CD4-positive, alpha-beta T cell treated with Interleukin-4 for 4 hours (primary cell): ENCODE measurements at regions not wholly inside any gene's neighbourhood (a gene's known extent, or its start where the extent isn't known, plus 50 kb on each side); places are given as distances from the start of the nearest gene placed in this dataset.
"Not testable (repeated sequence)": the region's sequence is repeated elsewhere in the genome, so short reads cannot be mapped to it uniquely, and the experiment has no call there.

ENCODE experiments used
- DNase-seq: peaks from one replicate; pipeline ENCODE4 v3.0.0-alpha.2; 2020

DNA sequence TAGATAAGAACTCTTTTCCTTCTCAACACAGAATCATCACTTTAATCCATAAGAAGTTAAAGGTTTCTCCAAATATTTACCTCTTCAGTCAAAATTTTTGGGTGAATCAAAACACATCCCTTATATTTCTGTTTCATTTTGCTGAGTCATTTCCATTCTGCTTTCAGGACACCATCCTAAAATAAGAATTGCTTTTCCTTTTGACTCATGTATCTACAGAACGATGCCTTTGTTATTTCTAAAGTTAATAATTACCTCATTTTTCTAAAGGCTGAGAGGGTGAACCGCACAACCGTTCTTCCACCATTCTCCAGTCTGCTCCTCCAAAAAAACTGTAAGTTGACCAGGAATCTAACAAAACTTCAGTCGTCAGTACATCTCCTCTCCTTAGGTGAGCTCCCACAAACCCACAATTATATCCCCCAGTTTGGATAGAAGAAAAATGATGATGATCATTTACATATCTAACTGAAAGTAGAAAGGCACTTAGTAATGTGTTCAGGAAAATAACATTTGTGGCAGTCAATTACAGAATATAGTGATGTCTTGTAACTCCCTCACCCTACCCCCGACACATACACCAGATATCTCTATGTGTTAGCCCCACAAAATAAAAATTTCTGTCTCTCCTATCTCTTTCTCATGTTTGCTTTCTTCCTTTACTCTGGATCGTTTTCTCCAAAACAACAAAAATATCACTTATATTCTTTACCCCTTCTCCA lies 162.5 kb downstream of the RAD51AP2 start:
- DNase-seq, result no peak

DNA sequence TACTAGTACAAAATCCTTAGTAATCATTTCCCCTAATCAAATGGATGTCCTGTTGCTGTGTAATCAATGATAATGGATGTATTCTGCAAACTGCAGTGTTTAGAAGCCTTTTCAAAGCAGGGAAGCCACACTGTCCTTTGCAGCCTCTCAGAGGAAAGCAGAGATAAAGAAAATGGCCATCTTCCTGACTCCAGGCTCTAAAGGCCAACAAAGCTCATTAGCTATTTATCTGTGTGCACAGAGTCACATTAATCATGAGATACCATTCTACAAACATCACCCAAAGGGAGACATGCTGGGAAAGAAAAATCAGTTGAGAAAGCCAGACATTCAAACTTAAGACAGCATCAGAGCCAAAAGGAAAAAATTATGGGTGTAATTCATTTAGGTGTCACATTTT lies 165.0 kb downstream of the RAD51AP2 start:
- no peak for DNase-seq

DNA sequence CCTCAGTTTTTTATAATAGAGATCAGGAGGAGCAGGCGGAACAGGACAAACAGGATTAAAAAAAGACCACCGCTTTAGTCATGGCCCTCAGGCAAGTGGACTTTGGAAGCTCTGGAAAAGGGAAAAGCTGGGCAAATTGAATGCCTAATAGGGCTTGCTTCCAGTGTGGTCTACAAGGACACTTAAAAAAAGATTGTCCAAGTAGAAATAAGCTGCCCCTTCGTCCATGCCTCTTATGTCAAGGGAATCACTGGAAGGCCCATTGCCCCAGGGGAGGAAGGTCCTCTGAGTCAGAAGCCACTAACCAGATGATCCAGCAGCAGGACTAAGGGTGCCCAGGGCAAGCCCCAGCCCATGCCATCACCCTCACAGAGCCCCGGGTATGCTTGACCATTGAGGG lies 175.5 kb downstream of the RAD51AP2 start:
- not testable (repeated sequence) for DNase-seq

DNA sequence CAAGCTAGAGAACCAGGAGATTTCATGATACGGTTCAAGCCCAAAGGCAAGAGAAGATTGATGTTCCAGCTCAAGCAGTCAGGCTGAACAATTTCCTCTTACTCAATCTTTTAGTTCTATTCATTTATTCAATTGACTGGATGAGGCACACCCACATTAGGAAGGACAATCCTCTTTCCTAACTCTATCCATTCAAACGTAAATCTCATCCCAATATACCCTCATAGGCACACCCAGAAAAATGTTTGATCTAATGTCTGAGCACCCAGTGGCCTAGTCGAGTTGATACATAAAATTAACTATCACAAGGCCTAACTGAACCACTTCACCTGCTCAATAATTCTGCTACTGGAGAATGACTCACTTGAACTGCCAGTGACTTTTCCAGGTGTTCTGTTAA lies 180.7 kb downstream of the RAD51AP2 start:
- DNase-seq, result no peak

DNA sequence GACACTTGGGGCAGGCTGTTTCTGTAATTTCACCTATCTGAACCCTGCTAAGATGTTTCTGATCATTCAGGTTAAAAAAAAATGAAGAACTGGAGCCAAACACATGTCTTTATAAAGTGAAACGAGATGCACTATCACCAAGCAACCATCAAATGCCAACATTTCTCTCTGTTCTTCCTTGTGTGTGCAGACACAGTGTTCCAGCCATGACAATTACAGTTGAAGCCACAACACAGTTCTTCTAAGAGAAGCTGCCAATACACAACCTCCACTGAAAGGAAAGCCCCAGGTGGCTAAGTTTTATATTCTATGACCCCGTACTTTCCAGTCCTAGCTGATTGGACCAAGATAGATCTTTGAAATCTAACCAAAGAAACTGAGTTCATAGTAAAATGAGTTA lies 181.8 kb downstream of the RAD51AP2 start:
- no peak for DNase-seq

DNA sequence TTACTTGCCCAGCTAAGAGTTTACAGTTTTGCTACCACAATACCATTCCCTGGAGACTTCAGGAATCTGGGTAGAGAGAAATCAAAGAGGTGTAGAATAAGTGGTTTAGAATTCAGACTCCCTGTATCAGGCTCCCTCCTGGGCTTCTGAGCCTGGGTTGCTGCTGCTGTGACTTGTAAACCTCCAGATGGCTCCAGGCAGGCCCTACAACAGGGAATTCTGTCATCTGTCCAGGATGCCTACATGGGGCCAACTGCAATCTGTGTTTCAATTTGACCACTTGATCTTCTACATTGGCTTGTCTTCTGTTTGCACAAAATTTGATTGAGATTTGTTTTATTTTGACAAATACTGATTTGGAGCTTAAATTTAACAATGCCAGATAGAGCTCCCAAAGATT lies 183.9 kb downstream of the RAD51AP2 start:
- DNase-seq, result no peak

DNA sequence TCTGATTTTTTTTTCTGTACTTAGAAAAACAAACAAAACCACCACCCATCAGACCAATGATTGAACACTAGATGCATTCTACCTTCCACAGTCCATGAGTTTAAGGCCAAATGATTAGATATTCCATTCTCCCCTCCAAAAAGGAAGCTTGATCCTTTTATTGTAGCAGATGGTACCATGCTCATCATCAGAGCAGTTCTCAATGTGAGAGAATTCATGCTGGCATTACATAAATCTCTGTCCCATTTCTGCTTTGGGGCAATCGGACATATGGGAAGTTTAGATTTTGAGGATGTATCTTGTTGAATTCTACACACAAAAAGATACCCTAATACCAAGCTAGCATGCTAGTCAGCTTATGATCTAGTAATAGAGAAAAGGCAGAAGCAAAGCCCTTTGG lies 186.6 kb downstream of the RAD51AP2 start:
- DNase-seq, result no peak

DNA sequence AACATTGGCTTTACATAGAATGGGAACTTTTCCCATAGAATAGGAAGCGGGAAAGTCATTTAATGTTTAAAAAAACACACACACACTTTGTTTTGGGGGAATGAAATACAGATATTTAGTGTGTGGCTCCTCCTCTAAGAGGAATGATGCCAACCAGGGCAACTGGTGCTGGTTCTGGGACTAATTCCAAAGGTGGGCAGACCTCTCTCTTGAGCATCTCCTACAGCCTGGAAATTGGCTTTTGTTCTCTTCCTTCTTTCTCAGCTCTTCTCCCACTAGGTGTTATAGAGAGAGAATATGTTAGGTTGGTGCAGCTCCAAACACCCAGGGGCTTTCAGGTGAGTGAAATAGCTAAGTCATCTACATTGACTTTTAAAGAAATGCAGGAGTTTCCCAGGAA lies 190.1 kb downstream of the RAD51AP2 start:
- no peak for DNase-seq

DNA sequence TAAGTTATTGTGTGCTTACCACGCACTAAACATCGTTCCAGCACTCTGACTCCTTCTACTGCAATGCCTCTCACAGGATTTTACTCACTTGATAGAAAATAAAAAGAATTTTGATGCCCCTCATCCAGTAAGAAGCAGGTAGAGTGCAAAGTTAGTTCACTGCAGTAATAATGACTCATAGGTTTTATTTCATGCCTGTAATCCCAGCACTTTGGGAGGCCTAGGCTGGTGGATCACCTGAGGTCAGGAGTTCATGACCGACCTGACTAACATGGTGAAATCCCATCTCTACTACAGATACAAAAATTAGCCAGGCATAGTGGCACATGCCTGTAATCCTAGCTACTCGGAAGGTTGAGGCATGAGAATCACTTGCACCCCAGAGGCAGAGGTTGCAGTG lies 190.6 kb downstream of the RAD51AP2 start:
- no peak for DNase-seq

DNA sequence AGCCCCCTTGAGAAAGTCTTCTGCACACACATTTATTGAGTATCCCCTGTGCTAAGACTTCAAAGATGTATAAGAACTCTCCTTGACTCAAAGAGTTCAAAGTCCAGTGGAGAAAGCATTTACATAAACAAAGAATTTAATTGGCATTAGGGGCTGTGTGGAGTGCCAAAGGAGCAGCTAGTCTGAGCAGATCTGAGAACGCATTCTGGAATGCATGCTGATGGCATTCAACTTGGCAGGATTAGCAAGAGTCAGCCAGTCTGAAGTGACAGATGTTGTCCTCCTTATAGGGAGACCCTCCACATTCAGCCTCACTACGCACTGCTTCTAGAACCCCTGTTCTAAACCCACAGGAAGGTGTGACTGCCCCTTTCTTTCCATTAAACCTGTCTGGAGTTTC lies 191.5 kb downstream of the RAD51AP2 start:
- no peak for DNase-seq

DNA sequence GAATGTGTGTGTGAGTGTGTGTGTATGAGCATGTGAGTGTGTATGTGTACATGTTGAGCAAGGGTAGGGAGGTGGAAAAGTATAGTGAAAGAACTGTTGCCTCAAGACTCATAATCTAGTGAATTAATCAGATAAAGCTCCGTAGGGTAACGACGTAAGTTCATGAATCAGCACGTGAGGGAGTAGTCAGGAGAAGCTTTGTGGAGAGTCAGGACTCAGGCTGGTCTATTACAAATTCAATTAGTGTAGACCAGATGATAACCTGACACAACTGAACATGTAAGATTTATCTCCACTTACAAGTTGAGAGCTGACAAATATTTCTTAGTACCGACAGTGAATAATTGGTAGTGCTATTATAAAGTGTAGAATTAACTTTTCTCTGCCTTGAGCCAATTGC lies 194.5 kb downstream of the RAD51AP2 start:
- no peak for DNase-seq

DNA sequence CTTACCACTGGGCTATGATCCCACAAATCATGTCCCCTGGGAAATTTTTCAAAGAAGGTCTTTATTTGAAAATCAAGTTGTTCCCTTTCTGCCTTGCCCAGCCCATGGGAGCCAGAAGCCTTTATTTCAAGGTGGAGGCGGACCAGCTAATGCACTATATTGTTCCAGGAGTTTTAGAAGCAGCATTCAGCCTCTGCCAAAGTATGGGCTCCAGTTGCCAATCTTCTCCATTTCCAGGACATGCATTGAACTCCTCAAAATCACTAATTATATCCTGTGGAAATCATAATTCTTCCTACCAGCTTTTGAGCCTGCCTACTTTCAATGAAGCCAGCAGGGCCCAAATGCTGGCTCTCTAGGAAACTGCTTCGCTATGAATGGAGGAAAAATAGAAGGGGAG lies 195.8 kb downstream of the RAD51AP2 start:
- no peak for DNase-seq

DNA sequence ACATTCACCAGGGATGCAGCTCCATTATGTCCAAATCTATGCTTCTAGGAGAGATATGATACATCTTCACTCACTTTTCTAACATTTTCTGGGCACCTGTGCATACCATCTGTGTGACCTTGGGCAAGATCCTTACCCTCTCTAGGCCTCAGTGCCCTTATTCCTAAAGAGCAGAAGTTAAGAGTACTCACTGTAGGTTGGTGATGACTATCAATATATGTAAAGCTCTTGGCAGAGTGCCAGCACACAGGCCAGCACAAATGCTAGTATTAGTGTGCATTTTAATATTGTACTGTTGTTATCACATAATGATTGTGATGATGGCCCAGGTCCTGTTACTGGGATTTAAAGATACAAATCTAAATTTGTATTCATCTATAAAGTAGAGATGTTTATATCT lies 199.2 kb downstream of the RAD51AP2 start:
- no peak for DNase-seq

DNA sequence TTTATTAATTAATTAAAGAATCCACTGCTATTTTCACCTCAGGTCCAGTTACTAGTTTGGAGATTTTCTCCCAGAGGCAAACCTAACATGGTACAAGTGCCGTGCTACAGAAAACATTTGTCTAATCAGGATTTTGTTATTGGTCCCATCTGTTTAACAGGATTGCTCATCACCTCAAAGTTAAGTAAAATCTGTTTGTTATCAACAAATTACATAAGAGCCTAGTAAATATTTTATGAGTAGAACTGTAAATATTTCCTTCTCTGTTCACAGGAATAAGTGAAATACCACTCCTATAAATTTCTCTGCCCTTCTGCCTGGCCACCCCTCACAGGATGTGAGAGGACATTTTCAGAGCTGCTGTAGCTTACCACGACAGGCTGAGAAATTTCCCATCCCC lies 200.2 kb downstream of the RAD51AP2 start:
- no peak for DNase-seq

DNA sequence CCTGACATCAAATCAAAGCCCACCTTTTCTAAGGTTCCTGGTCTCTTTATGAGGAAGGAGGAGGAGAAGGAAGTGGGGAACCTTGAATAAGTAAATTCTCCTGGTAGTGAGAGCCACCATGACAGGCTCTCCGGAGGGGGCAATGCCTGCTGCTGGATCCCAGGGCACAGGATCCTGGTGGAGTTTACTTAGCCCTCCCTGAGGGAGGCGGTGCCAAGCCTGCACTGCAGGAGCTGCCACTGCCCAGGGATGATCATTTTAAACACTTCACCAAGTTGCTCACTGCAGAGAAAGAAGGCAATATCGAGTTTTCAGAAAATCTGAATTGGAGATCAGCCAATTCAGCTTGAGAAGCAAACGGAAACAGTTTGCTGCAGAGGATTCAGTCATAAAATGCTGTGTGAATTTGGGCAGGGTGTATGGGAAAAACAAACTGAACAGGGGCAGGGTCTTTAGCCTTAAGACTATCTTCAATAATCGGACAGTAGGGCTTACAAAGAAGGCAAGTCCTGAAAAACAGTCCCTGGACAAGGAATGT lies 200.7 kb downstream of the RAD51AP2 start:
- no peak for DNase-seq

DNA sequence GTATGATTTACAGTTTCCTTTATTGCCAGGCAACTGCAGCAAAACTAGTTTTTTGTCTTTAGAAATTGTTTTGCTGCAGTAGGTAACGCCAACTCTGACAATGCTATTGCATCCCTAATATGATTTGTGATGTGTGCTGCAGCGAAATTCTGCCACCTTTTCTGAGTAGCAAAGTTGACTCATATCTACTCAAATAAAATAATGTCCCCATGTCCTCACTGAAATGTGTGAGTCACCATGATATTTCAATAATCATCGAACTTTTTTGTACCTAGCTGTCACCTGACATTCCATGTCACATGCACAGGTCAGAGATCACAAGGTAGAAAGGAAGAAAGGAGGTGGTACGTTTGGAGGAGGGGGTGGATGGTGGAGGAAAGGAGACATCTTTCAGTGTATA lies 205.0 kb downstream of the RAD51AP2 start:
- DNase-seq, result no peak

DNA sequence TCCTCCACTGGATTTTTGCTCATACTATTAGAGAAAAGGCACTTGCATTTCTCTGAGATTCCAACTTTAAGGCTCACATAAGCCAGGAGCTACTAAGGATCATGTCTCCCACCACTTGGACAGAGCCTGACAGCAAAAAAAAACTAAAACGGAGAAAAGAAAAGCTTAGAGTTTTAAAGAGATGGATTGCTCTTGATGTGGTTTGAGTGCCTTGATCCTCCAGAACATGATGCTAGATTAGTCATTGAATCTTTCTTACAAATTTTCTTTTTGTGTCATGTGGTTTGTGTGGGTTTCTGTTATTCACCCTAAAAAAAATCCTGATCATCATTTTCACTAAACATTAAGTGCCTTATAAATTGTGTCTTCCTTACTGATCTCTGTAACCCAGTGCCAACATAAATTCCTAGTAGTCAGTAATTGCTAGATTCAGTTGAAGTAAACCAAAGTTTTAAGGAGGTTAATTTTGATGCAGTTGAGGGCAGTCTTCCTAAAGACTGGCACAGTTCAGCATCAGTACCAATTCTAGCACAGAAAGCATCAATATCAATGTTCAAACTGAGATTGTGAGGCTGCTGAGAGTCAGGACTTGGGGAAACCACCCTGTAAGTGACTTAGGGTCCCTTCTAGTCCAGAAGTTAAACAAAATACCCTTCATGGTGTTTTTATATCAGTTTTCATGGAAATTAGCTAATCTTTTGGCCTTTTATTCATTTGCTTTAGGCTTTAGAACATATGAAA lies 206.3 kb downstream of the RAD51AP2 start:
- no peak for DNase-seq

DNA sequence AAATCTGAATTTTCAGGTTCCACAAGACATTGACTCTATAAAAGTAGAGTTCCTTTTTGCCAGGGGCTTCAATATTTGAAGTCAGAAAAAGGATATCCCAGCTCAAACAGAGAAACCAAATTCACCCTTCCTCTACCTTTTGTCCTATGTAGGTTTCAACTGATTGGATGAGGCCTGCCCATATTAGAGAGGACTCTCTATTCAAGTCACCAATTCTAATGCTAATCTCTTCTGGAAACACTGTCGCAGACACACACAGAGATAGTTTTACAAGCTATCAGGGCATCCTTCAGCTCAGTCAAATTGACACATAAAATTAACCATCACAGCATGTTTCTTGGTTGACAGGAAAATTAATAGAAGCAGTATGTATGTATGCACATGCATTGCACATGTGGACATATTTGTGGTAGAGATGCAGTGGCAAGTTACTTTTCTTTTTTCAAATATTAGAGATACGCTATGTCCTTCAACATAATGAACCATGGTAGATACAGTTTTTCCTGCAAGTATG lies 207.1 kb downstream of the RAD51AP2 start:
- no peak for DNase-seq

DNA sequence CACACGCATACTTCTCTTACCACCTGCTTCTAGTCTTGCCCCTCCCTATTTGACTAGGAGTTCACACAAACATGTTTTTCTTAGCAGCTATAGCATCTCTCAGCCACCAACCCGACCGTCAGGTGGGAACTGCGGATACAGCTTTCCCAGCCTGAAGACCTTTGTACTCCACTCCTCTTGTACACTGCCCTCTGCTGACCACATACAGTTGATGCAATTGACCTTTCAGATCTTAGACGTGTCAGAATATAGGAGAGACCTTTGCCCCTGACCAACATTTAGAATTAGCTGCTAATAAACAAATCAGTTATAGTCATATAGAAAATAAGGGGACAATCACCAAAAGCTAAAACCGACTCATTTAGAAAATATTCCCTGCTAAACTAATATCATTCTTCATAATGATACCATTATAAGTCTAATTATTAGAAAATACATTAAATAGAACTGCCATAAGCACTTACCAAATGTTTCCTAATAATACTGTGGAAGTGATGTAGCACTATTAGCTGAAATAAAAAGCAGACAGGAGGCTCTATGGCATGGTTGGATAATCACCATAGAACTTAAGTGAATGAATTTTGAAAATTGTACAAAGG lies 208.4 kb downstream of the RAD51AP2 start:
- no peak for DNase-seq

DNA sequence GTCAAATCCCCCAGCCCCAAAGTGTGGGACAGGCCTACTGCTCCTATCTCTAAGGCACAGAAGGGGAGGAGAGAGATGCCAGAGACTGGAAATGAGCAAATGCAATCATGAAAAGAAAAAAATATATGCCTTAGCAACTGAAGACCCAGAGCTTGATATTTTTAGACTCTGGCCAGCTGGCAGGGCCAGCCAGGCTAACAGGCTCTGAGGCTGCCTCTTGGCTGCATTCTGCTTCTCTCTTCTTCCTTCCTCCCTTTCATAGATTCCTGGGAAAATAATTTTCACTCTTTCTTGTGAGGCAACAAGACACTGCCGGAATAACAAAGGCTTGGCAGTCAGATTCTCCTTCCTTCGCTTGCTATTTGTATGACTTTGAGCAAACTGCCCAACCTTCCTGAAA lies 209.1 kb downstream of the RAD51AP2 start:
- DNase-seq, result no peak

DNA sequence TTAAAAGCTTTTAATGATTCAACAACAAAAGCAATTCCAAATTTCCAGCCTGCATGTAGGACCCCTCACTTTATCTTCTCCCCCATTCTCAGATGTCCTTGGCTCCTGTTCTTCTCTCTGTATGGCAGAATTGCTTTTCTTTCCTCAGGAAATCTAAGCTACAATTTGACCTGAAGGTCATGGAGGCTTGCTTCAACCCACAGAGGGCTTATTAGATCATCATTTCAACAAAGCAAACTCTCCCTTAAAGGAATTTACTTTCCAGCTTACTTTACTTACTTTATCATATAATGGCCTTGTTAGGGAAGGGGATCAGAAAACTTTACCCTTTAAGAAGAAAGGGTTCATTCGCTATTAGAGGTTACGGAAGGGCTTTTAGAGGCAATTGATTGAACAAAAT lies 211.5 kb downstream of the RAD51AP2 start:
- DNase-seq, result no peak

DNA sequence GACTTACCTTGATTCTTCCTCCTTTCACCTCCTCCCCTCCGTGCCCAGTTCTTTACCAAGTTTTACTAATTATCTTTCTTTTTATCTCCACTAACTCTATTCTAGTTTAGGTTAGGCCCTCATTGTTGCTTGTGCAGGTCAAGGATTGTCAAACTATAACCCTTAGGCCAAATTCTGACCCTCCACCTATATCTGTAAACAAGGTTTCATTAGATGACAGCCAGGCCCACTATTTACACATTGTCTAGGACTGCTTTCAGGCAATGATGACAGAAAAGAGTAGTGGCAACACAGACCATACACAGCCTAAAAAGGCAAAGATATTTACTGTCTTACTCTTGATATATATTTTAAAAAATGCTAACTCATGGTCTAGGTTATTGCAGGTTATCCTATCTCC lies 212.0 kb downstream of the RAD51AP2 start:
- DNase-seq, result no peak

DNA sequence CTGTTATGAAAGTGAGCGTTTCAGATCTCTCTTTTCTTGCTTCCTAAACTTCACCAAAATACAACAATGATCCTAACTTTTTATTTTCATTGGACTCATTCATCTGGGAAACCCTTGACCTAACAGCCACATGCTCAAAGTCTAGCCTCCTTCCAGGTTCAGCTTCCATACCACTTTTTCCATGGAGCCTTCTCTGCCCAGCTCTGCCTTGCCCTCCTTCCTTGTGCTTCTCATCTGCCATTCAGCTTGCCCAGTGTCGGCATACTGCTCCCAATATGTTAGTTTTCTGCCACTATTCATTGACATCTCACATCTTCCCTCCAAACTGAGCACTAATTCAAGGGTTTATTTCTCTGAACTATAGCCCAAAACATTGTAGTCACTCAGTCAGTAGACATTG lies 214.7 kb downstream of the RAD51AP2 start:
- no peak for DNase-seq

DNA sequence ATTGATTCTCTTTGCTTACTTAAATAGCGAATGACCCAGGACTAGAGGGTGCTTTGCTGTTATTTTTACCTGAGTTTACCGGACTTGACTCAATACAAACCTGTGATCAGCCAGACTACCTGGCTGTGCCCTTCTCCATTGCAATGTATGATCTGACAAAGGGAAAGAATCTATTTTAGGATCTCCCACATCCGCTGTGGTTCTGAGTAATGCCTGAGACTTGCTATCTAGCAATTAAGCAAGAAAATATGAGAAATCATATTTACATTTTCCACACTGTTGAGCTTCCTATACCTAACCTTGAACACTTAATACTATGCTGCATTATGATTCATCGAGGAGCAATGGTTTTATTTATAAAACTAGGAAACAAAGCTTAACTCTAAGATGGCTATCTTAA lies 215.2 kb downstream of the RAD51AP2 start:
- DNase-seq, result no peak
